HG03095 (cell line): ENCODE measurements at regions not wholly inside any gene's neighbourhood (a gene's known extent, or its start where the extent isn't known, plus 50 kb on each side); places are given as distances from the start of the nearest gene placed in this dataset.
A peak's percentile ranks its signal among the peaks of the same experiment; 100 is the strongest.

Experiments
- ATAC-seq: cut with Tn5 transposase; IDR thresholded peaks from one replicate; pipeline ENCODE4 v1.9.1; 2021; ENCODE audit warnings: moderate library complexity; ENCODE audit not compliant: unreplicated experiment

DNA sequence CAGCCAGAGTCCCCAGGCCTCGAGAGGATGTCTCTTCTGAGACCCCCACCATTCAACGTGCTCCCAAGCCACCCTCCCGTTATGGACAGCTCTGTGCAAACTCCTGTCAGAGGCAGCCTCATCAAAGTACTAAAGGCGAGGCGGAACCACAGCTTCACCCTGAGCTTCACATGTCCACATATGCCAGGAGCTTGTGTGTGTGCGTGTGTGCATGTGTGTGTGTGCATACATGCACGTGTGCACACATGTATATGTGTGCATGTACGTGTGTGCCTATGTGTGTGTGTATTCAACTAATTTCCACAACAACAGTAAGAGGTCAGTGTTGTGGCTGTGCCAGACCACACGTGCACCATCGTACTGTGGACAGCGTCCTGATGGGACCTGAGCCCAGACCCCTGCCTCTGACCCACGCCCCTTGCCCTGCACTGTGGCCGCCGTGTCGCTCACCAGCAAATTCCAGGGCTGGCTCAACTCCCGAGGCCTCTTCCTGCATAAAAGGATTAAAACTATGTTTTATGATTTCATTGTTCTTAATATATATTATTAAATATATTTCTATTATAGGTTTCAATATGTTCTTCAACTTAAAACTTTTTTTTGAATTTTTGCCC, 444.8 kb downstream of the EIPR1 start:
- ATAC-seq: no peak

DNA sequence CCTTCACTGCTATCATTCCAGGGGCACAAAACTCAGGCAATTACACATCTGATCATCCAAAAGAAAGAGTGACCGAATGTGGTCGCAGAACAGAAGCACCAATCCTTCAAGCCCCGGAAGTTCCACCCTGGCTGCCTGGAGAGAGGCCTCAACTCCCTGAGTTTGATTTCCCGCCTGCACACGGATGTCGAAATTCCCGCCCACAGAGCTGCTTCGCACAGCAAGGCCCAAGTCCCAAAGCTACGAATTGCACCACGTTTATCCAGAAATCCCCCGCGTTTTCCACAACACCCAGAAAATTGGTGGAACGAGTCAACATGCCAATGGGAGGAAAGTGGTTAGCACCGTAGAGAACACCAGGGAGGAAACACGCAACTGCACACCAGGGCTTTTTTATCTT, 445.4 kb downstream of the EIPR1 start:
- no peak for ATAC-seq

DNA sequence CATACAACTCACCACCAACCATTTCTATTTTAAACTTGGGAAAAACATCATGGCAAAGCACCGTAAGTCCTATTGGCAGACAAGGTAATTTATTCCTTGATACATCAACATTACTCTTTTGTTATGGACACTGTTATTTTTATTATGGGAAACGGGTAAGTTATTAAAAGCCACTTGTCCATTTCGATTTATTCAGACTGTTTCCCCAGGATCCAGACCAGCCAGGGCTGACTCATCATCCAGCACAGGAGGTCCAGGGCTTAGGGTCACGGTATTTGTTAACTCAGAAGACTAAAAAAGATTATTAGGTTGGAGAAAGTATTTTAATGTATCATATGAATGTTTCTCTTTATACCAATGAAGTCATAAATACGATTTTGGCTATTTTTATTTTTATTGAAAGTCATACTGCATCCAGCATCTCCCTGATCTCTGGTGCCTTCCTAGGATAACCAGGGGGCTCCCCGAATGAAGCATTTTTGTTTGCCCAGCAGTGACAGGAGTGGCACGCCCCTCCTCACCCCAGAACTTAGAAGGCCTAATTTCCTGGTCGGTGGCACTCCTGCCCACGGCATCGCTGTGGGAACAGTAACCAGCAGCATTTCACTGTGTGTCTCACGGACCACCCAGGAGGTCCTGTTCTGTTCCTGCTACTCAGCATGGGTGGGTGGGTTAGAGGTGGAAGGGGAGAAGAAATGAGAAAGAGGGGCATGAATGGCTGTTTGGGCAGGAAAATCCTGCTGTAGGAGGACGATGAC, 446.1 kb downstream of the EIPR1 start:
- ATAC-seq: no peak

DNA sequence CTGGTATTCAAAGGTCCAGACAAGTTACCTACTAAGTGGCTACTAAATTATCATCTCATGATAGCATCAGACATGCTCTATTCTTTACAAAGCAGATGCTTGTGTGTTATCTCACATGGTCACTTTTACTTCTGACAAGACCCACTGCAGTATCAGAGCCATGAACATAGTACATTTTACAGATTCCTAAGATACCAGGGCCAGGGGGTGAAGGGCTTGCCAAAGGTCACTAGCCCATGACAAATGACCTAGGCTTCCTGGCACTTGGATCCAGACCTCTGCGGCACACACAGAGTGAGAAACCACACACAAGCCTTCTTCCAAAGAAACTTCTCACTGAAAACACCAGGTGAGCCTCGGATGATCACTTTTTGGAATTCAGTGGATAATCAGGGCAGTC, 446.8 kb downstream of the EIPR1 start:
- ATAC-seq: no peak

- peak; percentile 50 for ATAC-seq
Measured at GRCh38 chr2:2926858-2927175, 450.8 kb downstream of the EIPR1 start.

GRCh38 chr2:2926009-2926857, 451.4 kb downstream of the EIPR1 start:
- ATAC-seq: peak; percentile 87

DNA sequence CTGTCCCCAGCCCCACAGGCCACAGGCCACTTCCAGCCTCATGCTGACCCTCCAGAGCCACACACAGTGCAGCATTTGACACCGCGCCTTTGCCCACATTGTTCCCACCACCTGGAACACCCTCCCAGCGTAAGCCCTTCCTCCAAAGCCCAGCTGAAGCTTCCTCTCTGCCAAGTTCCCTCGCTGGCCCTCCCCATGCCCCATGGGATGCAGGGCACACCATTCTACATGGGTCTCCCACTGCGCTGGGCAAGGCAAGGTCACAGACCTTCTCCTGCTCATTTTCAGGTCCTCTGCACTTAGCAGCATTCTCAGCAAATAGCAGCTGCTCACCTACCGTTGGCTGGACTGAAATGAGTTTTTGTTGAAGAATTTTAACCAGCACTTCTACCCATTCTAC, 455.5 kb downstream of the EIPR1 start:
- ATAC-seq: no peak

GRCh38 chr2:2921011-2921720, 456.5 kb downstream of the EIPR1 start:
- ATAC-seq: no peak

DNA sequence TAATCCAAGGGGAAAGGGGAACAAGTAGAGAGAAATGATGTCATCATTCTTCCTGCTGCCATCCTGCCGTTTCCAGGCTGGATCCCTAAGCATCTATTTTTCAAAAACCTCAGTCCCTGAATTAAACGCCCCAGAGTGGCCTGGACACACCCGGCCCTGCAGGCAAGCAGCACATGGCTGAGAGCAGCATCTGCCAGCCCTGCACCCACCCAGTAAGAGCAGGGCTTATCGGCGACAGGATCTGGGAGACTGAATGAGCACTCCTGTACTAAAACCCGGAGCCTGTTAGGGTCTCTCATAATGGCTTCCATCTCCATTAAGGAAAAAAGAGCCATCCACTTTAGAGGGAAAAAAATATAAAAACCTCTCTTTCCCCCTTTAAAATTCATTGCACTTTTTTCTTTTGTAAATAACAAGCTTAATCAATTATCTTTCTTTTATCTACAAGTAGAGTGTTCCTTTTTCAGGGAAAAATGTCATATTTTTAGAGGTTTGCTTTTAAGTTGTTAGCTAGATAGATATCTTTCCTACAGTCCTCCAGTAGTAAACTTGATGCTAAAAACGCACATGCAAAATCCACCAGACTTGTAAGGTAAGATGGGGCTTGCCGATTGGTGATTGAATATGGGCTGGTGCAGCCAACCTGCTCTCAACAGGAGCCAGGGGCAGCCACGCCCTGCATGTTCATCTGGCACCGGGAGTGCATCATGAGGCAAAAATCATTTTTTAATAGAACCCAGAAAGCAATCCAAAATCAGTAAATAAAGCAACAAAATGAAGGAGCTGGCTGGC, 457.8 kb downstream of the EIPR1 start:
- no peak for ATAC-seq

DNA sequence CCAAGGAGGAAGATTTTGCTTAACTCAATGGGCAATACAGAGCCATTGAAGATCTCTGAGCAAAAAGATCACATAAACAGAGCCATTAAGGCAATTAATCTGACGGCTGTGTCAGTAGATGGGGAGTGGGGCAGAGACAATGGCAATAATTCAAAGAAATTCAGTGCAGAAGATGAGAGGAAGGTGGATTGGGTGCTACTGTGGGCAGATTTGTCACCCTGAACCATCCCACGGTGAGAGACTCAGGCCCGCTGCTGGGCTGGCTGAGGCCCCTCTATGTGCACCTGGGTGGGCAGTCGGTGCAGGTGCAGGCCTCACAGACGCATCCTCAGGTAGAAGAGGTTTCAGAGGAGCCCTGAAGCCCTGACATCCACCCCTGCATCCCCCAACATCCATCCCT, 458.6 kb downstream of the EIPR1 start:
- ATAC-seq: no peak

- no peak for ATAC-seq
Measured at GRCh38 chr2:2916621-2917020, 461.0 kb downstream of the EIPR1 start.

DNA sequence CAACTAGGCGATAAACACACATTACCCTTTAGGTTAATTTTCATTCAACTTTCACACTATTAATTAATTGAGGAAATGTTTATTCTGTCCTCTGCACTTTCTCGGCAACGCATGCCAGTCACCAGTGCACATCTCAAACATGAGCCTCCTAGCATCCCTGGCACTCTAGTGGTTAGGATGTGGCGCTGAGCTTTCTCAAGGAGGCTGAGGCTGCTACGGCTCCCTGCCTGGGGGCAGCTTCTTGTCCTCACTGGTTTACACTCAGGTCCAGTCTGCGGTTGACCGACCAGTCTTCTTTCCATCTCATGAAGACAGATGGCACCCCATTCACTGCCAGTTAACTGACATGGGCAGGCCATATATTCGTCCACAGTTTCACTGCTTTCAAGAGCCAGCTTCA, 463.4 kb downstream of the EIPR1 start:
- ATAC-seq: no peak

DNA sequence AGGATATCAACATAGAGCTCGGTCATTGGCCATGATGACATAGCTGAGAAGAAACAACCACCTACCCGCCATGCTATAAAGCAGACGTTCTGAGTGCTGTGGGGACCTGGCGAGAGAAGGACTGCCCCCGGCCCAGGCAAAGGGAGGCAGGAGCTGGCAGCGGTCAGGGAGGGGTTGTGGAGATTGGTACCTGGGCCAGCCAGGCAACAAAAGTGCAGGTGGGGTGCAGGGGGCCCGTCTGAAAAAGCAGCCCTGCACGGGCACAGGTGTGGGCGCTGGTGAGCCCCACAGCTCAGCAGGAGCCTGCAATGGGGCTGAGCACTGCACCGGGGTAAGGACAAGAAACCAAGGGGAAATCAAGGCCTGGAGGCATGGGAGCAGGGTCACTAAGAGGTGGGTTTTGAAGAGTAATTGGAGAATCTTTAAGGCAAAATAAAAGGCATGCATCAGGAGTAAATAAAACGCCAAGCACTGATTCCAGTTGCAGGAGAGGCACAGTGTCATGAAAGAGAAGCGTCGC, 464.0 kb downstream of the EIPR1 start:
- no peak for ATAC-seq

- ATAC-seq: no peak
Measured at GRCh38 chr2:2912731-2913130, 464.9 kb downstream of the EIPR1 start.

DNA sequence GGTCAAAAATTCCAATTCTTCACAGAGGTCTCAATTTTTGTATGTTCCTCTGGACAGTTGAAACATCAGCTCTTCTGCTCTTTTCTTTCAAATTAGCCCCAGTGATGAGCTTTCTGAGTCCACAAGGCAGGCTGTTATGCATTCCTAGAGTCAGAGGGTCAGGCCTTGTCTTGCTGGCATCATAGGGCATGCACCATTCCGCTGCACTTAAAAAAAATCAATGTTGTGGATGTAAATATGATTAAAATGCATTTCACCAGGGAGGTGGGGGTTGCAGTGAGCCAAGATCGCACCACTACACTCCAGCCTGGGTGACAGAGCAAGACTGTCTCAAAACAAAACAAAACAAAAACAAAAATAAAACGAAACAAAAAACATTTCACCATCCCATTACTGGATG, 465.3 kb downstream of the EIPR1 start:
- ATAC-seq: no peak

DNA sequence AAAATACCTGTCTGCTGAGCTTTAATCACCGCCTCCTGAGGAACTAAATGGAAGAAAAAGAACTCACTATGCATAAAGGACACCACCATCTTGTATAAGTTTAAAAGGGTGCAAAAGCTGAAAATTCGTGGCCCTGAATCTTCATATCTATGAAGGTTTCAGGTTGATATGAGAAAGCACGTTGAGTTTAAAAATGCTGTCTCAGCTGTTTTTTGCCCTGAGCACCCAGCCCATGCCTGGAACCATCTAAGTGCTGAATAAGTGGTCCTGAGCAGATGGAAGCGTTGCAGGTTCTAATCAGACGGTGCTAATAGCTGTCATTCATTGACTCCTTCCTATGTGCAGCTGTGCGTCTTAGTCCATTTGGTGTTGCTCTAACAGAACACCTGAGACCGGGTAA, 467.4 kb downstream of the EIPR1 start:
- ATAC-seq: no peak

GRCh38 chr2:2909086-2910035, 468.3 kb downstream of the EIPR1 start:
- ATAC-seq: no peak

- ATAC-seq: no peak
Measured at GRCh38 chr2:2906091-2906490, 471.5 kb downstream of the EIPR1 start.

- no peak for ATAC-seq
Measured at GRCh38 chr2:2904721-2905350, 472.8 kb downstream of the EIPR1 start.
